ENCODE measurements at regions not wholly inside any gene's neighbourhood (a gene's known extent, or its start where the extent isn't known, plus 50 kb on each side); places are given as distances from the start of the nearest gene placed in this dataset.
"Not testable (repeated sequence)": the region's sequence is repeated elsewhere in the genome, so short reads cannot be mapped to it uniquely, and the experiment has no call there.

DNA sequence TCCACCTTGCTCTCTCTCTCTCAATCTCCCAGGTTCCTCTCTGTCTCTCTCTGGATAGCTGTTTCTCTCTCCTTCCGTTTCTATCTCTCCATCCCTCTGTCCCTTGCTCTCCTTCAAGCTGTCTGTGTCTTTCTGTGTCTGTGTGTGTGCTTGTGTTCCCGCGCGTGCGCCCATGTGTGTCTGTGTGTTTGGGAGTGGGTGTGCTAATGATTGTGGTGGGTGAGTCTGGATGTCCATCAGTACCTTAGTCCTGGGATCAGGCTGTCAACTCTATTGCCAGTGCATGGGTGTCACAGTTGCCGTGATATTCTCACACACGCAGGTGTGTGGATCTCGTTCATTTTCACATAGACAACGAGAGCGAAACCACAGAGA lies 1380.6 kb upstream of the DEFB115 start:
- Mint-ChIP-seq H3K36me3 (ENCODE audit: low read depth) (peaks cover 22% of the 10 kb centered on the region), H3K27ac (no peak overlapping the region), H3K4me3 (no peak overlapping the region), H3K27me3 (ENCODE audit: insufficient read depth) (no peaks in the 10 kb centered on the region), H3K4me1 (ENCODE audit: low read depth) (no peaks in the 10 kb centered on the region), H3K9me3 (peaks cover 56% of the 10 kb centered on the region)
- no peak for TF ChIP-seq CTCF (IDR thresholded peaks at IDR 0.05)
- DNase-seq = no peak

DNA sequence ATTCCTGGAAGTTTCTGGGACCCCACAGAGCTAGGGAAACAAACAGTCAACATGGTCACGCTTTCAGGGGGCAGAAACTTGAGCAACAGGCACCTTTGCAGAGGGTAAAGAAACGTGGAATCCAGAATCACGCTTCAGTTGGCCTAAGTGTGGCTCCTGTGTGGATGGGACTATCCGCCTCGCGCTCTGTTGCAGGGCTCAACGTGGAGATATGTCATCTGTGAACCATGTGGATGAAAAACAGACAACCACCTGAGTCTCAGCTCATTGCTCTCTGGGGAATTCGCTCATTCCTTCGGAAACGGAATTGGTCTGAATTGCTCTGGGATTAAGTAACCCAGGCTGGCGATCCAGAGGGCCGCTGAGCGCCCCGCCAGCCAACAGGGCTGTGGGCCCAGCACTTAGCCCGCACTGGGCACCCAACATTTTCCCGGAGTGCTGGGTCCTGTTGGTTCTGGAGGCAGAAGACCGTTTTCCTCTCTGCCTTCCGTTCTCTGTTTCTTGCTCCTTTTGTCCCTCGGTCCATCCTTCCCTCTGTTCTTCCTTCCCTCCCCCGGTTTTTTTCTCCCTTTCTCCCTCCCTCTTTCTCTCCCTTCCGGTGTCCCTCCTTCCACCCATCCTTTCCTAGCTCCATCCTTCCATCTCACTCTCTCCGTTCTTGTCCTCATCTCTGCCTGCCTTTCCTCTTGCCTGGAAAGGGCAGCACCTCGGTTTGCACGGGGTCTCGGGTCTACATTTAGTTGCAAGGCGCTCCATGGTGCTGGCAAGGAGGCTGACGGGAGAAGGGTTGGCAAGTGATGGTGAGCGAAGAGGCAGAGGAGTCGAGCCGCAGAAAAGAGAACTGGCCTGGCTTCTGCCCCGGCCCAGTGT lies 1379.8 kb upstream of the DEFB115 start:
- not testable (repeated sequence) for H3K27me3 Mint-ChIP-seq (ENCODE audit: insufficient read depth); H3K4me1 Mint-ChIP-seq (ENCODE audit: low read depth); H3K4me3 Mint-ChIP-seq; H3K27ac Mint-ChIP-seq; DNase-seq
- H3K9me3 Mint-ChIP-seq = peaks cover 60% of the 10 kb centered on the region
- peaks cover 22% of the 10 kb centered on the region for H3K36me3 Mint-ChIP-seq (ENCODE audit: low read depth)

GRCh38 chr20:29878281-29878741 lies 1379.2 kb upstream of the DEFB115 start:
- H3K27ac Mint-ChIP-seq = no peak overlapping the region
- H3K27me3 Mint-ChIP-seq (ENCODE audit: insufficient read depth) = no peaks in the 10 kb centered on the region
- no peaks in the 10 kb centered on the region for H3K4me1 Mint-ChIP-seq (ENCODE audit: low read depth)
- no peak for TF ChIP-seq CTCF (IDR thresholded peaks at IDR 0.05)
- peaks cover 54% of the 10 kb centered on the region for H3K9me3 Mint-ChIP-seq
- DNase-seq = no peak
- H3K36me3 Mint-ChIP-seq (ENCODE audit: low read depth) = peaks cover 22% of the 10 kb centered on the region
- no peak overlapping the region; the same call in 1 of the 2 replicates for H3K4me3 Mint-ChIP-seq

DNA sequence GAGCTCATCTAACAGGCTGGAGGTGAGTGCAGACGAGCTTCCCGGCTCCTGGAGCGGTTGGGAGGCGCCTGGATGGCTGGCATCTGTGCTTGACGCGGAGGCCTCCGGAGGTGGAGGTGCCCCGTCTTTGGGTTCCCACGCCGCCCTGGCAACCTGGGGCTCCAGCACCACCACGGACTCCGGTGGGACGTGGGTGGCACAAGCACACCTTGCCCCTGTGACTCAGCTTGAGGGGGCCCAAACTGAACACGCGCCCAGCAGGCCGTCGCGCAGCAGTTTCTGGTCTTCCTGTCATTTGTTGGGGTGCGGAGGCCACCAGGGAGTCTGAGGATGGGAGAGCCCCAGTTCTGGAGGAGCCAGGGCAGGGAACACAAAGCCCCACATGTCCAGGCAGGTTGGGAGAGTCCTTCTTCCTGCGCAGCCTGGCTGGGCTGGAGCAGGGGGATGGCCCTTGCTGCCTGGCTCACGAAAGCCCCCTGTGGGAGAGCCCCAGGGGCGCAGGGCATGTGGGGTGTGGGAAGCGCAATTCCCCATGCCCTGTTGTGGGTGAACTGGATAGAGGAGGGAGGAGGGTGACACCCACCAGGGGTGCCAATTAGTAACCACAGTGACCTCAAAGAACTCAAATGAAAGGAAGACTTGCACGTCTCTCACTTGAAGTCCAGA lies 1378.6 kb upstream of the DEFB115 start:
- no peak overlapping the region for H3K27ac Mint-ChIP-seq
- no peak overlapping the region for H3K4me3 Mint-ChIP-seq
- H3K9me3 Mint-ChIP-seq = peaks cover 57% of the 10 kb centered on the region
- no peak for DNase-seq
- H3K27me3 Mint-ChIP-seq (ENCODE audit: insufficient read depth) = no peaks in the 10 kb centered on the region
- TF ChIP-seq CTCF (IDR thresholded peaks at IDR 0.05) = no peak
- peaks cover 22% of the 10 kb centered on the region for H3K36me3 Mint-ChIP-seq (ENCODE audit: low read depth)
- no peaks in the 10 kb centered on the region for H3K4me1 Mint-ChIP-seq (ENCODE audit: low read depth)

DNA sequence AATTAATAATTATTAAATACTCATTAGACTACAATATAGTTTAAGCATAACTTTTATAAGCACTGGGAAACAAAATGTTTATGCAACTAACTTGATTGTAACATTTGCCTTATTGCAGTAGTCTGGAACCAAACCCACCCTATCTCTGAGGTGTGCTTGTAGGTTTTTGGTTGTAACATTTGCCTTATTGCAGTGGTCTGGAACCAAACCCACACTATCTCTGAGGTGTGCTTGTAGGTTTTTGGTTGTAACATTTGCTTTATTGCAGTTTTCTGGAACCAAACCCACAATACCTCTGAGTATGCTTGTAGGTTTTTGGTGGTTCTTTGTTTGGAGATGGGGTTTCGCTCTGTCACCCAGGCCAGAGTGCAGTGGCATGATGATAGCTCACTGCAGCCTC lies 1376.4 kb upstream of the DEFB115 start:
- not testable (repeated sequence) for H3K27ac Mint-ChIP-seq; H3K4me1 Mint-ChIP-seq (ENCODE audit: low read depth); H3K4me3 Mint-ChIP-seq; H3K27me3 Mint-ChIP-seq (ENCODE audit: insufficient read depth); DNase-seq
- Mint-ChIP-seq H3K9me3 (peaks cover 48% of the 10 kb centered on the region), H3K36me3 (ENCODE audit: low read depth) (peaks cover 18% of the 10 kb centered on the region)

GRCh38 chr20:29883514-29884219 lies 1373.8 kb upstream of the DEFB115 start:
- Mint-ChIP-seq H3K36me3 (ENCODE audit: low read depth) (peaks cover 17% of the 10 kb centered on the region; the same call in 1 of the 2 replicates), H3K9me3 (peaks cover 52% of the 10 kb centered on the region)
- H3K27me3 Mint-ChIP-seq (ENCODE audit: insufficient read depth); DNase-seq; H3K4me1 Mint-ChIP-seq (ENCODE audit: low read depth); H3K27ac Mint-ChIP-seq; H3K4me3 Mint-ChIP-seq: not testable (repeated sequence)

GRCh38 chr20:29884322-29884721 lies 1373.1 kb upstream of the DEFB115 start:
- peaks cover 51% of the 10 kb centered on the region for H3K9me3 Mint-ChIP-seq
- not testable (repeated sequence) for H3K27me3 Mint-ChIP-seq (ENCODE audit: insufficient read depth)

DNA sequence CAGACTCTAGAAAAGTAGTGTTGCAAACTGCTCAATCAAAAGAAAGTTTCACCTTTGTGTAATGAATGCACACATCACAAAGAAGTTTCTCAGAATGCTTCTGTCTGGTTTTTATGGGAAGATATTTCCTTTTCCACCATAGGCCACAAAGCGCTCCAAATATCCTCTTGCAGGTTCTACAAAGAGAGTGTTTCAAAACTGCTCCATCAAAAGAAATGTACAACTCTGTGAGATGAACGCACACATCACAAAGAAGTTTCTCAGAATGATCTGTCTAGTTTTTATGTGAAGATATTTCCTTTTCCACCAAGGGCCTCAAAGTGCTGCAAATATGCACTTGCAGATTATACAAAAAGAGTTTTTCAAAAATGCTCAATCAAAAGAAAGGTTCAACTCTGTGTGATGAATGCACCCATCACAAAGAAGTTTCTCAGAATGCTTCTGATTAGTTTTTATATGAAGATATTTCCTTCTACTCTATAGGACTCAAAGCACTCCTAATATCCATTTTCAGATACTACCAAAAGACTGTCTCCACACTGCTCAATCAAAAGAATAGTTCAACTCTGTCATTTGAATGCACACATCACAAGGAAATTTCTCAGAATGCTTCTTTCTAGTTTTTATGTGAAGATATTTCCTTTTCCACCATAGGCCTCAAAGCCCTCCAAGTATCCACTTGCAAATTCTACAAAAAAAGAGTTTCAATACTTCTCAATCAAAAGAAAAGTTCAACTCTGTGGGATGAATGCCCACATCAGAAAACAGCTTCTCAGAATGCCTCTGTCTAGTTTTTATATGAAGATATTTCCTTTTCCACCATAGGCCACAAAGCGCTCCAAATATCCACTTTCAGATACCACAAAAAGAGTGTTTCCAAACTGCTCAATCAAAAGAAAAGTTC lies 1371.9 kb upstream of the DEFB115 start:
- H3K27ac Mint-ChIP-seq; H3K27me3 Mint-ChIP-seq (ENCODE audit: insufficient read depth); H3K4me3 Mint-ChIP-seq; H3K4me1 Mint-ChIP-seq (ENCODE audit: low read depth); DNase-seq: not testable (repeated sequence)
- Mint-ChIP-seq H3K36me3 (ENCODE audit: low read depth) (peaks cover 17% of the 10 kb centered on the region; the same call in 1 of the 2 replicates), H3K9me3 (peaks cover 49% of the 10 kb centered on the region)

More at GRCh38 chr20:29884322-29884721, 1373.1 kb upstream of the DEFB115 start:
- peaks cover 17% of the 10 kb centered on the region; the same call in 1 of the 2 replicates for H3K36me3 Mint-ChIP-seq (ENCODE audit: low read depth)
- H3K4me3 Mint-ChIP-seq; DNase-seq; H3K27ac Mint-ChIP-seq; H3K4me1 Mint-ChIP-seq (ENCODE audit: low read depth): not testable (repeated sequence)

DNA sequence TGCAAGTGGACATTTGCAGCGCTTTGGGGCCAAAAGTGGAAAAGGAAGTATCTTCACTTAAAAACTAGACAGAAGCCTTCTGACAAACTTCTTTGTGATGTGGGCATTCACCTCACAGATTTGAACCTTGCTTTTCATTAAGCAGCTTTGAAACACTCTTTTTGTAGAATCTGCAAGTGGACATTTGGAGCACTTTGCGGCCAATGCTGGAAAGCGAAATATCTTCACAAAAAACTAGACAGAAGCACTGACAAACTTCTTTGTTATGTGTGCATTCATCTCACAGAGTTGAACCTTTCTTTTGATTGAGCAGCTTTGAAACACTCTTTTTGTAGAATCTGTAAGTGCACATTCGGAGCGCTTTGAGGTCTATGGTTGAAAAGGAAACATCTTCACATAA lies 1365.9 kb upstream of the DEFB115 start:
- H3K36me3 Mint-ChIP-seq (ENCODE audit: low read depth); H3K27me3 Mint-ChIP-seq (ENCODE audit: insufficient read depth); H3K4me3 Mint-ChIP-seq; DNase-seq; H3K27ac Mint-ChIP-seq; H3K4me1 Mint-ChIP-seq (ENCODE audit: low read depth): not testable (repeated sequence)
- H3K9me3 Mint-ChIP-seq = peaks cover 31% of the 10 kb centered on the region
